PC-9 (cell line): ENCODE measurements at regions not wholly inside any gene's neighbourhood (a gene's known extent, or its start where the extent isn't known, plus 50 kb on each side); places are given as distances from the start of the nearest gene placed in this dataset.

ENCODE experiments used
- EZH2 ChIP-seq: fragments of 200-600 bp; sonication (generic); IDR thresholded peaks from 2 replicates; pipeline ENCODE4 v1.8.0; 2017; ENCODE audit warnings: antibody characterized with exemption, low read depth
- TF ChIP-seq, protein P1 (sequence below): fragments of 200-600 bp; sonication (generic); conservative IDR thresholded peaks from 2 replicates; pipeline ENCODE4 v1.6.1; 2017; ENCODE audit warnings: mixed run types, antibody characterized with exemption, mild to moderate bottlenecking, moderate library complexity

DNA sequence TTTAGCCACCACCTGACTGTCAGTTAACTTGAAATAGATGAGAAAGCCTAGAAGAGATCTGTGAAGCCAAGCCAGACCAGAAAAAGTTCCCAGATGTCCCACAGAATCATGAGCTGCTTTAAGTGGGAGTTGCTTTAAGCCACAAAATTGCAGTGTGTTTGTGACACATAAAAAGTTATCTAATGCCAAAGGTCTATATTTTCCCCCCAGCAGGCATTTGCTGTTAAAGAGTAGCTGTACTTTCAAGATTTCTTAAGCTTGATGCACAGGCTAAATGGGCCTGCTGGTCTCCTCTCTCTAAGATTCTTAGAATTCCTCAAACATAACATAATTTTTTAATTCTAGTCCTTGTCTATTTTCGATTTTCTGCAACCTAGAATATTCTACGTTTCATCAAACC, 825.7 kb downstream of the FAM181B start:
- TF ChIP-seq, protein P1, sequence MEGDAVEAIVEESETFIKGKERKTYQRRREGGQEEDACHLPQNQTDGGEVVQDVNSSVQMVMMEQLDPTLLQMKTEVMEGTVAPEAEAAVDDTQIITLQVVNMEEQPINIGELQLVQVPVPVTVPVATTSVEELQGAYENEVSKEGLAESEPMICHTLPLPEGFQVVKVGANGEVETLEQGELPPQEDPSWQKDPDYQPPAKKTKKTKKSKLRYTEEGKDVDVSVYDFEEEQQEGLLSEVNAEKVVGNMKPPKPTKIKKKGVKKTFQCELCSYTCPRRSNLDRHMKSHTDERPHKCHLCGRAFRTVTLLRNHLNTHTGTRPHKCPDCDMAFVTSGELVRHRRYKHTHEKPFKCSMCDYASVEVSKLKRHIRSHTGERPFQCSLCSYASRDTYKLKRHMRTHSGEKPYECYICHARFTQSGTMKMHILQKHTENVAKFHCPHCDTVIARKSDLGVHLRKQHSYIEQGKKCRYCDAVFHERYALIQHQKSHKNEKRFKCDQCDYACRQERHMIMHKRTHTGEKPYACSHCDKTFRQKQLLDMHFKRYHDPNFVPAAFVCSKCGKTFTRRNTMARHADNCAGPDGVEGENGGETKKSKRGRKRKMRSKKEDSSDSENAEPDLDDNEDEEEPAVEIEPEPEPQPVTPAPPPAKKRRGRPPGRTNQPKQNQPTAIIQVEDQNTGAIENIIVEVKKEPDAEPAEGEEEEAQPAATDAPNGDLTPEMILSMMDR = no peak
- TF ChIP-seq EZH2 = no peak
